ENCODE measurements at regions not wholly inside any gene's neighbourhood (a gene's known extent, or its start where the extent isn't known, plus 50 kb on each side); places are given as distances from the start of the nearest gene placed in this dataset.
A peak's percentile ranks its signal among the peaks of the same experiment; 100 is the strongest.

GRCh38 chr18:48488388-48488850 lies 50.4 kb upstream of the CTIF start:
- ATAC-seq (no peak), DNase-seq (ENCODE audit: low spot score in 2 of 2) (no peak)
- no peaks in the 10 kb centered on the region for H3K36me3 Mint-ChIP-seq
- no peaks in the 10 kb centered on the region for H3K9me3 Mint-ChIP-seq
- no peak overlapping the region for H3K4me3 Mint-ChIP-seq
- no peak overlapping the region for H3K27ac Mint-ChIP-seq
- H3K4me1 Mint-ChIP-seq = no peaks in the 10 kb centered on the region

GRCh38 chr18:48486754-48487153 lies 52.1 kb upstream of the CTIF start:
- Mint-ChIP-seq H3K36me3 (no peaks in the 10 kb centered on the region), H3K4me1 (no peaks in the 10 kb centered on the region), H3K4me3 (no peak overlapping the region), H3K27ac (no peak overlapping the region), H3K9me3 (no peaks in the 10 kb centered on the region)
- DNase-seq (ENCODE audit: low spot score in 2 of 2) (no peak), ATAC-seq (no peak)

- DNase-seq (ENCODE audit: low spot score in 2 of 2) = no peak
- Mint-ChIP-seq H3K4me3 (no peak overlapping the region), H3K36me3 (no peaks in the 10 kb centered on the region), H3K27ac (no peak overlapping the region), H3K4me1 (no peaks in the 10 kb centered on the region), H3K9me3 (no peaks in the 10 kb centered on the region)
- no peak for ATAC-seq
Measured at GRCh38 chr18:48485828-48486405, 52.9 kb upstream of the CTIF start.

GRCh38 chr18:48481092-48481491 lies 57.7 kb upstream of the CTIF start:
- DNase-seq (ENCODE audit: low spot score in 2 of 2) (no peak), ATAC-seq (no peak)
- Mint-ChIP-seq H3K36me3 (no peaks in the 10 kb centered on the region), H3K9me3 (no peaks in the 10 kb centered on the region), H3K4me1 (no peaks in the 10 kb centered on the region), H3K4me3 (no peak overlapping the region), H3K27ac (no peak overlapping the region)

GRCh38 chr18:48479531-48479930 lies 59.3 kb upstream of the CTIF start:
- ATAC-seq (no peak), DNase-seq (ENCODE audit: low spot score in 2 of 2) (no peak)
- H3K4me1 Mint-ChIP-seq = no peaks in the 10 kb centered on the region
- no peaks in the 10 kb centered on the region for H3K36me3 Mint-ChIP-seq
- H3K4me3 Mint-ChIP-seq = no peak overlapping the region
- H3K9me3 Mint-ChIP-seq = no peaks in the 10 kb centered on the region
- no peak overlapping the region for H3K27ac Mint-ChIP-seq

- Mint-ChIP-seq H3K4me3 (no peak overlapping the region), H3K4me1 (no peaks in the 10 kb centered on the region), H3K9me3 (no peaks in the 10 kb centered on the region), H3K36me3 (no peaks in the 10 kb centered on the region), H3K27ac (no peak overlapping the region)
- ATAC-seq (no peak), DNase-seq (ENCODE audit: low spot score in 2 of 2) (no peak)
Measured at GRCh38 chr18:48477348-48477747, 61.5 kb upstream of the CTIF start.

- no peak for ATAC-seq
- H3K4me1 Mint-ChIP-seq = no peaks in the 10 kb centered on the region
- no peak overlapping the region for H3K27ac Mint-ChIP-seq
- no peak overlapping the region for H3K4me3 Mint-ChIP-seq
- no peaks in the 10 kb centered on the region for H3K9me3 Mint-ChIP-seq
- peak in 1 of 2 donors; percentile 28 for DNase-seq (ENCODE audit: low spot score in 2 of 2)
- no peaks in the 10 kb centered on the region for H3K36me3 Mint-ChIP-seq
Measured at GRCh38 chr18:48476550-48476917, 62.3 kb upstream of the CTIF start.

- DNase-seq (ENCODE audit: low spot score in 2 of 2) (peak; percentile 6 to 52), ATAC-seq (peak; percentile 66)
- Mint-ChIP-seq H3K36me3 (no peaks in the 10 kb centered on the region), H3K4me1 (no peaks in the 10 kb centered on the region), H3K27ac (no peak overlapping the region), H3K9me3 (no peaks in the 10 kb centered on the region), H3K4me3 (no peak overlapping the region)
Measured at GRCh38 chr18:48475635-48476549, 62.9 kb upstream of the CTIF start.

- Mint-ChIP-seq H3K4me3 (no peak overlapping the region), H3K27ac (no peak overlapping the region), H3K36me3 (no peaks in the 10 kb centered on the region), H3K4me1 (peaks cover 5% of the 10 kb centered on the region), H3K9me3 (no peaks in the 10 kb centered on the region)
- no peak for ATAC-seq
- DNase-seq (ENCODE audit: low spot score in 2 of 2) = no peak
Measured at GRCh38 chr18:48473816-48474215, 64.6 kb upstream of the ZBTB7C start.

- DNase-seq (ENCODE audit: low spot score in 2 of 2) (no peak), ATAC-seq (no peak)
- Mint-ChIP-seq H3K27ac (no peak overlapping the region), H3K9me3 (no peaks in the 10 kb centered on the region), H3K36me3 (no peaks in the 10 kb centered on the region), H3K4me3 (no peak overlapping the region), H3K4me1 (peaks cover 5% of the 10 kb centered on the region)
Measured at GRCh38 chr18:48472610-48473009, 63.4 kb upstream of the ZBTB7C start.

- Mint-ChIP-seq H3K27ac (no peak overlapping the region), H3K4me3 (no peak overlapping the region), H3K4me1 (peaks cover 5% of the 10 kb centered on the region), H3K36me3 (no peaks in the 10 kb centered on the region), H3K9me3 (no peaks in the 10 kb centered on the region)
- no peak for DNase-seq (ENCODE audit: low spot score in 2 of 2)
- no peak for ATAC-seq
Measured at GRCh38 chr18:48470484-48471180, 61.4 kb upstream of the ZBTB7C start.

- no peak overlapping the region for H3K27ac Mint-ChIP-seq
- no peaks in the 10 kb centered on the region for H3K9me3 Mint-ChIP-seq
- ATAC-seq = no peak
- no peak overlapping the region for H3K4me3 Mint-ChIP-seq
- DNase-seq (ENCODE audit: low spot score in 2 of 2) = no peak
- no peaks in the 10 kb centered on the region for H3K36me3 Mint-ChIP-seq
- peaks cover 5% of the 10 kb centered on the region for H3K4me1 Mint-ChIP-seq
Measured at GRCh38 chr18:48468151-48468550, 59.0 kb upstream of the ZBTB7C start.

- peaks cover 5% of the 10 kb centered on the region for H3K4me1 Mint-ChIP-seq
- DNase-seq (ENCODE audit: low spot score in 2 of 2) (no peak), ATAC-seq (no peak)
- no peak overlapping the region for H3K4me3 Mint-ChIP-seq
- no peak overlapping the region for H3K27ac Mint-ChIP-seq
- no peaks in the 10 kb centered on the region for H3K36me3 Mint-ChIP-seq
- H3K9me3 Mint-ChIP-seq = no peaks in the 10 kb centered on the region
Measured at GRCh38 chr18:48467231-48467630, 58.0 kb upstream of the ZBTB7C start.

GRCh38 chr18:48462510-48462909 lies 53.3 kb upstream of the ZBTB7C start:
- no peak overlapping the region for H3K4me3 Mint-ChIP-seq
- H3K27ac Mint-ChIP-seq = no peak overlapping the region

GRCh38 chr18:48460929-48461583 lies 51.9 kb upstream of the ZBTB7C start:
- no peak overlapping the region for H3K4me3 Mint-ChIP-seq
- no peak for DNase-seq (ENCODE audit: low spot score in 2 of 2)
- no peaks in the 10 kb centered on the region for H3K9me3 Mint-ChIP-seq
- H3K4me1 Mint-ChIP-seq = peaks cover 11% of the 10 kb centered on the region
- no peak overlapping the region for H3K27ac Mint-ChIP-seq
- ATAC-seq = no peak
- H3K36me3 Mint-ChIP-seq = no peaks in the 10 kb centered on the region

More at GRCh38 chr18:48462510-48462909, 53.3 kb upstream of the ZBTB7C start:
- Mint-ChIP-seq H3K9me3 (no peaks in the 10 kb centered on the region), H3K36me3 (no peaks in the 10 kb centered on the region), H3K4me1 (no peaks in the 10 kb centered on the region)
- ATAC-seq (no peak), DNase-seq (ENCODE audit: low spot score in 2 of 2) (no peak)
